HG02870 (cell line): ENCODE measurements at regions not wholly inside any gene's neighbourhood (a gene's known extent, or its start where the extent isn't known, plus 50 kb on each side); places are given as distances from the start of the nearest gene placed in this dataset.

ENCODE experiments used
- ATAC-seq: cut with Tn5 transposase; IDR thresholded peaks from one replicate; pipeline ENCODE4 v1.9.1; 2021; ENCODE audit warnings: mild to moderate bottlenecking, moderate library complexity; ENCODE audit not compliant: unreplicated experiment

GRCh38 chr10:128543151-128543550 is 416.9 kb upstream of the MKI67 start:
- ATAC-seq, result no peak

GRCh38 chr10:128545216-128545615 is 419.0 kb upstream of the MKI67 start:
- no peak for ATAC-seq

- ATAC-seq, result no peak
Observed at GRCh38 chr10:128546651-128547165, 420.5 kb upstream of the MKI67 start.

GRCh38 chr10:128549101-128549608 is 422.9 kb upstream of the MKI67 start:
- no peak for ATAC-seq

- no peak for ATAC-seq
Observed at GRCh38 chr10:128550045-128550444, 423.8 kb upstream of the MKI67 start.

GRCh38 chr10:128551475-128551874 is 425.3 kb upstream of the MKI67 start:
- ATAC-seq, result no peak

- no peak for ATAC-seq
Observed at GRCh38 chr10:128553755-128554154, 427.5 kb upstream of the MKI67 start.

GRCh38 chr10:128556182-128557110 is 430.2 kb upstream of the MKI67 start:
- ATAC-seq, result no peak

GRCh38 chr10:128557149-128557710 is 431.0 kb upstream of the MKI67 start:
- no peak for ATAC-seq

GRCh38 chr10:128560406-128560805 is 434.2 kb upstream of the MKI67 start:
- no peak for ATAC-seq

- ATAC-seq, result no peak
Observed at GRCh38 chr10:128560993-128561392, 434.8 kb upstream of the MKI67 start.

- ATAC-seq, result no peak
Observed at GRCh38 chr10:128563387-128563786, 437.2 kb upstream of the MKI67 start.

GRCh38 chr10:128563904-128564303 is 437.7 kb upstream of the MKI67 start:
- ATAC-seq, result no peak

GRCh38 chr10:128566361-128566968 is 440.2 kb upstream of the MKI67 start:
- ATAC-seq, result no peak

GRCh38 chr10:128567551-128567950 is 441.3 kb upstream of the MKI67 start:
- ATAC-seq, result no peak

- ATAC-seq, result no peak
Observed at GRCh38 chr10:128568041-128568440, 441.8 kb upstream of the MKI67 start.

- no peak for ATAC-seq
Observed at GRCh38 chr10:128568491-128568890, 442.3 kb upstream of the MKI67 start.

- no peak for ATAC-seq
Observed at GRCh38 chr10:128568990-128569945, 443.0 kb upstream of the MKI67 start.

GRCh38 chr10:128570319-128570995 is 444.2 kb upstream of the MKI67 start:
- ATAC-seq, result no peak

- ATAC-seq, result no peak
Observed at GRCh38 chr10:128571071-128571470, 444.8 kb upstream of the MKI67 start.
